Trophoblast cell (in vitro differentiated cells and primary cell): ENCODE measurements at regions not wholly inside any gene's neighbourhood (a gene's known extent, or its start where the extent isn't known, plus 50 kb on each side); places are given as distances from the start of the nearest gene placed in this dataset.

Experiments
- DNase-seq, 2 donors: peaks; one replicate each; pipeline ENCODE4 v3.0.0-alpha.2; 2016
- H2AFZ ChIP-seq: 2 replicates; pipeline ENCODE4 v1.6.1; 2013; ENCODE audit warnings: low read length, moderate library complexity, mild to moderate bottlenecking; ENCODE audit not compliant: insufficient read depth, poor library complexity
- H2AK5ac ChIP-seq: 2 replicates; pipeline ENCODE4 v1.6.1; 2013; ENCODE audit warnings: mild to moderate bottlenecking, low read length
- H2BK120ac ChIP-seq: 2 replicates; pipeline ENCODE4 v1.6.1; 2013; ENCODE audit warnings: low read length, mild to moderate bottlenecking, moderate library complexity; ENCODE audit not compliant: insufficient read depth, poor library complexity
- H2BK12ac ChIP-seq: 2 replicates; pipeline ENCODE4 v1.6.1; 2013; ENCODE audit warnings: mild to moderate bottlenecking, low read length, moderate library complexity
- H2BK5ac ChIP-seq: 2 replicates; pipeline ENCODE4 v1.6.1; 2013; ENCODE audit warnings: low read length, low read depth, moderate library complexity, mild to moderate bottlenecking; ENCODE audit not compliant: poor library complexity
- H3K14ac ChIP-seq: 2 replicates; pipeline ENCODE4 v1.6.1; 2013; ENCODE audit warnings: mild to moderate bottlenecking, low read length
- H3K18ac ChIP-seq: 2 replicates; pipeline ENCODE4 v1.6.1; 2013; ENCODE audit warnings: mild to moderate bottlenecking, low read length
- H3K23ac ChIP-seq: 2 replicates; pipeline ENCODE4 v1.6.1; 2013; ENCODE audit warnings: low read length
- H3K27ac ChIP-seq: 2 replicates; pipeline ENCODE4 v1.5.1; 2013; ENCODE audit warnings: low read depth, mild to moderate bottlenecking, inconsistent platforms, low read length, moderate library complexity
- H3K27me3 ChIP-seq: 2 replicates; pipeline ENCODE4 v1.6.1; 2013; ENCODE audit warnings: inconsistent platforms, mild to moderate bottlenecking, low read length, moderate library complexity; ENCODE audit not compliant: insufficient read depth
- H3K36me3 ChIP-seq, 2 experiments: 1 replicate in 1 of 2; 2 replicates in 1 of 2; pipeline ENCODE4 v1.6.1; 2013; ENCODE audit warnings: low read length in 2 of 2, mild to moderate bottlenecking in 2 of 2, moderate library complexity in 1 of 2; ENCODE audit not compliant: insufficient read depth in 2 of 2, control insufficient read depth in 1 of 2
- H3K4ac ChIP-seq: 2 replicates; pipeline ENCODE4 v1.6.1; 2013; ENCODE audit warnings: low read depth, mild to moderate bottlenecking, low read length, moderate library complexity
- H3K4me1 ChIP-seq, 2 experiments: 1 replicate in 1 of 2; 2 replicates in 1 of 2; pipeline ENCODE4 v1.6.1; 2013; ENCODE audit warnings: low read length in 2 of 2, mild to moderate bottlenecking in 2 of 2, moderate library complexity in 1 of 2; ENCODE audit not compliant: insufficient read depth in 2 of 2, control insufficient read depth in 1 of 2
- H3K4me2 ChIP-seq: 2 replicates; pipeline ENCODE4 v1.6.1; 2013; ENCODE audit warnings: inconsistent platforms, mild to moderate bottlenecking, low read length, moderate library complexity
- H3K4me3 ChIP-seq: 2 replicates; pipeline ENCODE4 v1.5.1; 2013; ENCODE audit warnings: mild to moderate bottlenecking, low read depth, low read length, inconsistent platforms
- H3K79me1 ChIP-seq: one replicate; pipeline ENCODE4 v1.6.1; 2013; ENCODE audit warnings: low read length
- H3K79me2 ChIP-seq: 2 replicates; pipeline ENCODE4 v1.6.1; 2013; ENCODE audit warnings: low read length, mild to moderate bottlenecking; ENCODE audit not compliant: control insufficient read depth, insufficient read depth, poor library complexity
- H3K9ac ChIP-seq: 2 replicates; pipeline ENCODE4 v1.6.1; 2013; ENCODE audit warnings: mild to moderate bottlenecking, low read length
- H3K9me3 ChIP-seq: 2 replicates; pipeline ENCODE4 v1.6.1; 2013; ENCODE audit warnings: low read depth, mild to moderate bottlenecking, control low read depth, inconsistent platforms, low read length; ENCODE audit not compliant: insufficient read depth
- H4K12ac ChIP-seq: 2 replicates; pipeline ENCODE4 v1.6.1; 2013; ENCODE audit warnings: low read depth, mild to moderate bottlenecking, low read length, moderate library complexity
- H4K8ac ChIP-seq: 2 replicates; pipeline ENCODE4 v1.6.1; 2013; ENCODE audit warnings: low read depth, mild to moderate bottlenecking, low read length, moderate library complexity
- H4K91ac ChIP-seq: one replicate; pipeline ENCODE4 v1.6.1; 2013; ENCODE audit warnings: low read depth, mild to moderate bottlenecking, low read length, moderate library complexity
- WGBS: extraction: QIAGEN DNeasy Blood & Tissue Kit; methylation state at CpG from one replicate; pipeline ENCODE4 v1.1.7; 2013; ENCODE audit warnings: missing lambda C conversion rate; ENCODE audit not compliant: insufficient read length, insufficient coverage; ENCODE audit errors: extremely low coverage; 5-methylcytosine and 5-hydroxymethylcytosine counted together

- Histone ChIP-seq H3K18ac (peak overlapping the region; percentile 78), H4K8ac (peak overlapping the region; percentile 3), H3K4me3 (no peak overlapping the region), H4K91ac (peak overlapping the region; percentile 90), H3K4ac (peak overlapping the region; percentile 23), H3K79me1 (peaks cover 45% of the 10 kb centered on the region), H2AFZ (peak overlapping the region; percentile 35), H2BK120ac (peak overlapping the region; percentile 77), H2BK12ac (peak overlapping the region; percentile 87), H3K9ac (no peak overlapping the region), H3K27ac (peak overlapping the region; percentile 91), H4K12ac (no peak overlapping the region), H3K14ac (peak overlapping the region; percentile 71), H3K79me2 (no peaks in the 10 kb centered on the region), H3K4me2 (no peak overlapping the region), H3K9me3 (peaks cover 1% of the 10 kb centered on the region), H3K27me3 (no peaks in the 10 kb centered on the region), H3K4me1 (peaks cover 16 to 21% of the 10 kb centered on the region in 2 experiments), H2AK5ac (peak overlapping the region; percentile 32), H3K36me3 (no peaks in the 10 kb centered on the region), H3K23ac (no peak overlapping the region), H2BK5ac (peak overlapping the region; percentile 75)
- no peak for DNase-seq
- WGBS, result no CpG with 5 or more reads among the region's 8 CpGs
Observed at GRCh38 chr22:34972191-34972897, 93.6 kb upstream of the ISX start.

GRCh38 chr22:34973016-34973415 is 92.9 kb upstream of the ISX start:
- H3K4me2 ChIP-seq, result no peak overlapping the region

GRCh38 chr22:34973926-34974325 is 92.0 kb upstream of the ISX start:
- H3K36me3 ChIP-seq, result no peaks in the 10 kb centered on the region
- H3K23ac ChIP-seq, result no peak overlapping the region
- no peak overlapping the region for H2AK5ac ChIP-seq
- H2BK5ac ChIP-seq, result peak overlapping the region; percentile 76
- peak overlapping the region; percentile 91 for H3K27ac ChIP-seq
- H2BK12ac ChIP-seq, result peak overlapping the region; percentile 82
- peak overlapping the region; percentile 70 for H4K91ac ChIP-seq
- H3K4me1 ChIP-seq, result peaks cover 16 to 18% of the 10 kb centered on the region in 2 experiments
- H2BK120ac ChIP-seq, result peak overlapping the region; percentile 74
- no peak for DNase-seq
- H3K4me2 ChIP-seq, result no peak overlapping the region
- H3K9me3 ChIP-seq, result peaks cover 1% of the 10 kb centered on the region
- no peak overlapping the region for H4K12ac ChIP-seq
- no CpG with 5 or more reads among the region's 2 CpGs for WGBS
- H3K4ac ChIP-seq, result no peak overlapping the region
- no peak overlapping the region for H4K8ac ChIP-seq
- H3K18ac ChIP-seq, result no peak overlapping the region
- H2AFZ ChIP-seq, result no peak overlapping the region
- H3K79me1 ChIP-seq, result peaks cover 43% of the 10 kb centered on the region
- H3K14ac ChIP-seq, result peak overlapping the region; percentile 5
- H3K4me3 ChIP-seq, result no peak overlapping the region
- H3K27me3 ChIP-seq, result no peaks in the 10 kb centered on the region
- H3K9ac ChIP-seq, result no peak overlapping the region
- no peaks in the 10 kb centered on the region for H3K79me2 ChIP-seq

More at GRCh38 chr22:34973016-34973415, 92.9 kb upstream of the ISX start:
- Histone ChIP-seq H3K4me1 (peaks cover 16 to 18% of the 10 kb centered on the region in 2 experiments), H3K79me2 (no peaks in the 10 kb centered on the region), H2BK120ac (peak overlapping the region; percentile 70), H3K36me3 (no peaks in the 10 kb centered on the region), H4K91ac (peak overlapping the region; percentile 41), H4K12ac (no peak overlapping the region), H3K79me1 (peaks cover 44% of the 10 kb centered on the region), H3K9ac (no peak overlapping the region), H3K23ac (no peak overlapping the region), H3K14ac (peak overlapping the region; percentile 71), H2BK12ac (peak overlapping the region; percentile 82), H3K27me3 (no peaks in the 10 kb centered on the region), H2AFZ (no peak overlapping the region), H4K8ac (peak overlapping the region; percentile 3), H3K4me3 (no peak overlapping the region), H3K18ac (peak overlapping the region; percentile 78), H3K9me3 (peaks cover 1% of the 10 kb centered on the region), H2AK5ac (peak overlapping the region; percentile 1), H3K4ac (peak overlapping the region; percentile 23), H3K27ac (peak overlapping the region; percentile 91), H2BK5ac (peak overlapping the region; percentile 24)
- DNase-seq, result no peak
- WGBS, result no CpG with 5 or more reads among the region's 1 CpG

GRCh38 chr22:34975721-34976120 is 90.2 kb upstream of the ISX start:
- Histone ChIP-seq H3K9ac (no peak overlapping the region), H4K8ac (no peak overlapping the region), H3K18ac (no peak overlapping the region), H2BK5ac (no peak overlapping the region), H2AK5ac (no peak overlapping the region), H3K4ac (no peak overlapping the region), H3K23ac (no peak overlapping the region), H2BK12ac (no peak overlapping the region), H3K4me3 (no peak overlapping the region), H3K79me2 (no peaks in the 10 kb centered on the region), H3K27me3 (no peaks in the 10 kb centered on the region), H3K9me3 (peaks cover 1% of the 10 kb centered on the region), H4K91ac (peak overlapping the region; percentile 3), H3K27ac (no peak overlapping the region), H2BK120ac (no peak overlapping the region), H2AFZ (no peak overlapping the region), H3K4me2 (no peak overlapping the region), H3K14ac (no peak overlapping the region), H3K79me1 (peaks cover 41% of the 10 kb centered on the region), H3K36me3 (no peaks in the 10 kb centered on the region), H4K12ac (no peak overlapping the region), H3K4me1 (peaks cover 16 to 18% of the 10 kb centered on the region in 2 experiments)
- no CpG with 5 or more reads among the region's 1 CpG for WGBS
- no peak for DNase-seq
